IMR-90 (cell line): ENCODE measurements at regions not wholly inside any gene's neighbourhood (a gene's known extent, or its start where the extent isn't known, plus 50 kb on each side); places are given as distances from the start of the nearest gene placed in this dataset.

Experiments
- ATAC-seq: fragments of 200-7000 bp; cut with Tn5 transposase; 2 replicates; pipeline ENCODE4 v1.9.1; 2020; ENCODE audit warnings: low read depth, mild to moderate bottlenecking, moderate library complexity
- BruUV-seq: library from RNA; stranded (reverse); fragments of 400-500 nt; replicated peaks from 2 replicates; lab custom pipeline; 2021; lab: Mats Ljungman, UMichigan
- CTCF ChIA-PET: fragments of 300-600 bp; formaldehyde crosslinking; extraction: SDS; loops from one replicate; lab custom pipeline; 2021; ENCODE audit warnings: antibody characterized with exemption; lab: Yijun Ruan, JAX
- POLR2A ChIA-PET: fragments of 300-600 bp; sonication (Branson Sonifier 250); formaldehyde crosslinking; loops from one replicate; lab custom pipeline; 2022; ENCODE audit warnings: antibody characterized with exemption; ENCODE audit not compliant: unreplicated experiment; lab: Charles Lee
- DNase-seq: peaks from one replicate; pipeline ENCODE4 v3.0.0; 2013
- H2AFZ ChIP-seq: replicated peaks from 2 replicates; pipeline ENCODE3; 2013; ENCODE audit warnings: low read length, mild to moderate bottlenecking; ENCODE audit not compliant: poor library complexity
- H2AK5ac ChIP-seq: 2 replicates; pipeline ENCODE4 v1.6.1; 2013; ENCODE audit warnings: low read depth, low read length, inconsistent platforms
- H2AK9ac ChIP-seq: replicated peaks from 2 replicates; pipeline ENCODE3; 2013; ENCODE audit warnings: mild to moderate bottlenecking, low read depth, low read length, moderate library complexity; ENCODE audit not compliant: poor library complexity
- H2BK120ac ChIP-seq: 2 replicates; pipeline ENCODE4 v1.6.1; 2013; ENCODE audit warnings: low read depth, low read length, inconsistent platforms
- H2BK15ac ChIP-seq: 3 replicates; pipeline ENCODE4 v1.6.1; 2013; ENCODE audit warnings: low read depth, low read length, inconsistent platforms
- H2BK20ac ChIP-seq: 2 replicates; pipeline ENCODE4 v1.6.1; 2013; ENCODE audit warnings: low read depth, mild to moderate bottlenecking, inconsistent platforms, low read length, moderate library complexity
- H2BK5ac ChIP-seq: 2 replicates; pipeline ENCODE4 v1.6.1; 2013; ENCODE audit warnings: mild to moderate bottlenecking, low read depth, low read length, inconsistent platforms; ENCODE audit not compliant: poor library complexity, severe bottlenecking
- H3K14ac ChIP-seq: replicated peaks from 2 replicates; pipeline ENCODE4 v1.6.1; 2013; ENCODE audit warnings: low read depth, low read length, inconsistent platforms
- H3K18ac ChIP-seq: 2 replicates; pipeline ENCODE4 v1.6.1; 2013; ENCODE audit warnings: low read depth, low read length, control low read depth
- H3K23ac ChIP-seq: 2 replicates; pipeline ENCODE4 v1.6.1; 2013; ENCODE audit warnings: low read depth, low read length, inconsistent platforms
- H3K27ac ChIP-seq: 2 replicates; pipeline ENCODE4 v1.5.1; 2013; ENCODE audit warnings: mild to moderate bottlenecking, control low read depth, low read length; ENCODE audit not compliant: insufficient read depth
- H3K27me3 ChIP-seq: 2 replicates; pipeline ENCODE4 v1.6.1; 2013; ENCODE audit warnings: low read length; ENCODE audit not compliant: control insufficient read depth, insufficient read depth
- H3K36me3 ChIP-seq: 2 replicates; pipeline ENCODE4 v1.6.1; 2013; ENCODE audit warnings: low read length, mixed read lengths; ENCODE audit not compliant: control insufficient read depth, insufficient read depth
- H3K4ac ChIP-seq: 2 replicates; pipeline ENCODE4 v1.6.1; 2013; ENCODE audit warnings: low read depth, low read length, inconsistent platforms
- H3K4me1 ChIP-seq: 2 replicates; pipeline ENCODE4 v1.6.1; 2013; ENCODE audit warnings: low read length, mixed read lengths; ENCODE audit not compliant: control insufficient read depth, insufficient read depth
- H3K4me2 ChIP-seq: 2 replicates; pipeline ENCODE4 v1.6.1; 2013; ENCODE audit warnings: low read depth, mild to moderate bottlenecking, control low read depth, low read length, moderate library complexity
- H3K4me3 ChIP-seq: 2 replicates; pipeline ENCODE4 v1.5.1; 2013; ENCODE audit warnings: low read depth, mild to moderate bottlenecking, control low read depth, low read length, moderate library complexity; ENCODE audit not compliant: insufficient read depth
- H3K56ac ChIP-seq: 2 replicates; pipeline ENCODE4 v1.6.1; 2013; ENCODE audit warnings: low read length, inconsistent platforms; ENCODE audit not compliant: insufficient read depth; ENCODE audit errors: extremely low read depth
- H3K79me1 ChIP-seq, 2 experiments: 2 replicates each; pipeline ENCODE4 v1.6.1; 2013; ENCODE audit warnings: low read length in 2 of 2, inconsistent platforms in 1 of 2, low read depth in 1 of 2
- H3K9ac ChIP-seq: 2 replicates; pipeline ENCODE4 v1.6.1; 2013; ENCODE audit warnings: low read depth, low read length, control low read depth
- H3K9me1 ChIP-seq: 2 replicates; pipeline ENCODE4 v1.6.1; 2013; ENCODE audit warnings: low read length, inconsistent platforms; ENCODE audit not compliant: insufficient read depth
- H3K9me3 ChIP-seq: 2 replicates; pipeline ENCODE4 v1.6.1; 2013; ENCODE audit warnings: low read length; ENCODE audit not compliant: control insufficient read depth, insufficient read depth
- H4K20me1 ChIP-seq: 2 replicates; pipeline ENCODE4 v1.6.1; 2013; ENCODE audit warnings: low read length, inconsistent platforms; ENCODE audit not compliant: insufficient read depth
- H4K5ac ChIP-seq: 2 replicates; pipeline ENCODE4 v1.6.1; 2013; ENCODE audit warnings: mild to moderate bottlenecking, low read depth, low read length, control low read depth
- H4K8ac ChIP-seq, 2 experiments: 2 replicates each; pipeline ENCODE4 v1.6.1; 2013; ENCODE audit warnings: low read depth in 2 of 2, low read length in 2 of 2, control low read depth in 1 of 2, inconsistent platforms in 1 of 2
- H4K91ac ChIP-seq: 2 replicates; pipeline ENCODE4 v1.6.1; 2013; ENCODE audit warnings: low read depth, low read length, inconsistent platforms; ENCODE audit not compliant: insufficient read depth
- BHLHE40 ChIP-seq: fragments of 150-350 bp; IDR thresholded peaks from 2 replicates; pipeline ENCODE4 v1.6.1; 2016; ENCODE audit warnings: mild to moderate bottlenecking, low read depth, low read length
- MAZ ChIP-seq: IDR thresholded peaks from 2 replicates; pipeline ENCODE4 v1.6.1; 2012; ENCODE audit warnings: low read depth, mild to moderate bottlenecking, low read length, improper control_type of control experiment, moderate library complexity, borderline replicate concordance
- NFE2L2 ChIP-seq: fragments of 150-350 bp; IDR thresholded peaks from 2 replicates; pipeline ENCODE4 v1.6.1; 2016; ENCODE audit warnings: low read depth, mild to moderate bottlenecking, low read length
- POLR2A ChIP-seq: IDR thresholded peaks from 2 replicates; pipeline ENCODE4 v1.6.1; 2012; ENCODE audit warnings: mild to moderate bottlenecking, low read depth, low read length
- RAD21 ChIP-seq: IDR thresholded peaks from 2 replicates; pipeline ENCODE4 v1.6.1; 2012; ENCODE audit warnings: low read length, improper control_type of control experiment
- RCOR1 ChIP-seq: IDR thresholded peaks from 2 replicates; pipeline ENCODE4 v1.6.1; 2012; ENCODE audit warnings: mild to moderate bottlenecking, low read length, improper control_type of control experiment; ENCODE audit not compliant: insufficient replicate concordance
- RFX5 ChIP-seq: IDR thresholded peaks from 2 replicates; pipeline ENCODE4 v1.8.0; 2012; ENCODE audit warnings: low read depth, mild to moderate bottlenecking, low read length, moderate library complexity
- WGBS, 2 experiments: methylation state at CpG; one replicate each; pipeline versions ENCODE4 v1.1.5 to v1.1.7; 2013; ENCODE audit warnings: missing lambda C conversion rate in 2 of 2; ENCODE audit not compliant: insufficient read length in 1 of 2; ENCODE audit errors: extremely low coverage in 2 of 2; 5-methylcytosine and 5-hydroxymethylcytosine counted together
- dilution Hi-C: fragments of 300-500 bp; cut with HindIII; formaldehyde crosslinking; loops from one replicate; pipeline ENCODE4 v1.14.3; 2018; ENCODE audit warnings: low sequenced_read_pairs; ENCODE audit not compliant: unreplicated experiment
- in situ Hi-C: fragments of 300-500 bp; cut with MboI; formaldehyde crosslinking; loops from 3 replicates; pipeline ENCODE4 v1.14.3; 2019; ENCODE audit warnings: low sequenced_read_pairs, inconsistent platforms, mixed read lengths
- intact Hi-C: fragments of 100-400 bp; cut with micrococcal nuclease; formaldehyde crosslinking; loops from 2 replicates; pipeline ENCODE4 v1.10.0; 2022
- TF ChIP-seq, protein P1 (sequence below): conservative IDR thresholded peaks from 2 replicates; pipeline ENCODE4 v1.5.1; 2012; ENCODE audit warnings: mild to moderate bottlenecking, low read depth, low read length, improper control_type of control experiment

GRCh38 chrX:30150196-30150895 lies 65.0 kb upstream of the MAGEB2 start:
- Histone ChIP-seq H3K56ac (no peak overlapping the region), H2BK120ac (no peak overlapping the region), H4K5ac (no peak overlapping the region), H3K9ac (no peak overlapping the region), H3K27me3 (no peaks in the 10 kb centered on the region; the same call in 1 of the 2 replicates), H2BK15ac (no peak overlapping the region), H4K91ac (no peak overlapping the region), H3K36me3 (no peaks in the 10 kb centered on the region), H3K4ac (no peak overlapping the region), H2AFZ (peak overlapping the region; percentile 48), H3K79me1 (no peaks in the 10 kb centered on the region), H3K14ac (no peak overlapping the region), H2AK9ac (no peak overlapping the region), H3K9me1 (no peaks in the 10 kb centered on the region), H2BK5ac (no peak overlapping the region), H2BK20ac (no peak overlapping the region), H4K8ac (no peak overlapping the region), H3K4me2 (no peak overlapping the region), H3K27ac (no peak overlapping the region), H3K18ac (no peak overlapping the region), H3K4me3 (no peak overlapping the region), H3K23ac (no peak overlapping the region), H3K9me3 (no peaks in the 10 kb centered on the region), H3K4me1 (no peaks in the 10 kb centered on the region), H4K20me1 (no peaks in the 10 kb centered on the region), H2AK5ac (no peak overlapping the region)
- DNase-seq (peak; percentile 36), ATAC-seq (no peak; the same call in 1 of the 2 replicates)
- POLR2A ChIA-PET, result no interaction called here
- CTCF ChIA-PET, result no interaction called here
- BruUV-seq, result no TSS peak
- no CpG with 5 or more reads among the region's 6 CpGs for WGBS, 2 experiments
- dilution Hi-C loops (no loop called here), in situ Hi-C loops (no loop called here), intact Hi-C loops (no loop called here)
- TF ChIP-seq RFX5, result no peak
- TF ChIP-seq BHLHE40, result no peak
- no peak for TF ChIP-seq RAD21
- TF ChIP-seq, protein P1, sequence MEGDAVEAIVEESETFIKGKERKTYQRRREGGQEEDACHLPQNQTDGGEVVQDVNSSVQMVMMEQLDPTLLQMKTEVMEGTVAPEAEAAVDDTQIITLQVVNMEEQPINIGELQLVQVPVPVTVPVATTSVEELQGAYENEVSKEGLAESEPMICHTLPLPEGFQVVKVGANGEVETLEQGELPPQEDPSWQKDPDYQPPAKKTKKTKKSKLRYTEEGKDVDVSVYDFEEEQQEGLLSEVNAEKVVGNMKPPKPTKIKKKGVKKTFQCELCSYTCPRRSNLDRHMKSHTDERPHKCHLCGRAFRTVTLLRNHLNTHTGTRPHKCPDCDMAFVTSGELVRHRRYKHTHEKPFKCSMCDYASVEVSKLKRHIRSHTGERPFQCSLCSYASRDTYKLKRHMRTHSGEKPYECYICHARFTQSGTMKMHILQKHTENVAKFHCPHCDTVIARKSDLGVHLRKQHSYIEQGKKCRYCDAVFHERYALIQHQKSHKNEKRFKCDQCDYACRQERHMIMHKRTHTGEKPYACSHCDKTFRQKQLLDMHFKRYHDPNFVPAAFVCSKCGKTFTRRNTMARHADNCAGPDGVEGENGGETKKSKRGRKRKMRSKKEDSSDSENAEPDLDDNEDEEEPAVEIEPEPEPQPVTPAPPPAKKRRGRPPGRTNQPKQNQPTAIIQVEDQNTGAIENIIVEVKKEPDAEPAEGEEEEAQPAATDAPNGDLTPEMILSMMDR, result no peak
- TF ChIP-seq RCOR1, result no peak
- no peak for TF ChIP-seq POLR2A
- TF ChIP-seq MAZ, result no peak
- no peak for TF ChIP-seq NFE2L2
